ENCODE measurements at regions not wholly inside any gene's neighbourhood (a gene's known extent, or its start where the extent isn't known, plus 50 kb on each side); places are given as distances from the start of the nearest gene placed in this dataset.
"Not testable (repeated sequence)": the region's sequence is repeated elsewhere in the genome, so short reads cannot be mapped to it uniquely, and the experiment has no call there.

- Mint-ChIP-seq H3K4me3 (no peak overlapping the region), H3K9me3 (ENCODE audit: low read depth) (no peaks in the 10 kb centered on the region), H3K27ac (no peak overlapping the region), H3K27me3 (no peaks in the 10 kb centered on the region), H3K36me3 (ENCODE audit: low read depth) (no peaks in the 10 kb centered on the region), H3K4me1 (peaks cover 4% of the 10 kb centered on the region)
- ChIA-PET CTCF (no interaction called here), POLR2A (interaction anchor here (0.6 kb wide), 1 partner anchor 705 kb away, joined by 3 read pairs; no protein-coding TSS in a partner anchor)
- DNase-seq = no peak
- ATAC-seq = no peak
- intact Hi-C loops (cut with DNase I, micrococcal nuclease) = no loop called here
Measured at GRCh38 chr3:73120710-73121109, 59.3 kb downstream of the EBLN2 start.

GRCh38 chr3:73121669-73122331, 60.3 kb downstream of the EBLN2 start:
- Mint-ChIP-seq H3K9me3 (ENCODE audit: low read depth) (no peaks in the 10 kb centered on the region), H3K4me1 (peaks cover 4% of the 10 kb centered on the region), H3K27me3 (peaks cover 2% of the 10 kb centered on the region), H3K4me3 (no peak overlapping the region), H3K36me3 (ENCODE audit: low read depth) (no peaks in the 10 kb centered on the region), H3K27ac (no peak overlapping the region)
- intact Hi-C loops (cut with DNase I, micrococcal nuclease) = no loop called here
- ChIA-PET CTCF (no interaction called here), POLR2A (no interaction called here)
- ATAC-seq (no peak), DNase-seq (no peak)

- DNase-seq (no peak), ATAC-seq (no peak)
- H3K4me1 Mint-ChIP-seq = no peaks in the 10 kb centered on the region
- ChIA-PET CTCF (no interaction called here), POLR2A (no interaction called here)
- no peak overlapping the region for H3K4me3 Mint-ChIP-seq
- H3K36me3 Mint-ChIP-seq (ENCODE audit: low read depth) = no peaks in the 10 kb centered on the region
- no peak overlapping the region for H3K27ac Mint-ChIP-seq
- intact Hi-C loops (cut with DNase I, micrococcal nuclease) = no loop called here
- peaks cover 9% of the 10 kb centered on the region for H3K27me3 Mint-ChIP-seq
- peaks cover 14% of the 10 kb centered on the region for H3K9me3 Mint-ChIP-seq (ENCODE audit: low read depth)
Measured at GRCh38 chr3:73134034-73134433, 72.6 kb downstream of the EBLN2 start.

- Mint-ChIP-seq H3K27ac (no peak overlapping the region), H3K36me3 (ENCODE audit: low read depth) (no peaks in the 10 kb centered on the region), H3K4me1 (no peaks in the 10 kb centered on the region), H3K4me3 (no peak overlapping the region), H3K27me3 (peaks cover 9% of the 10 kb centered on the region), H3K9me3 (ENCODE audit: low read depth) (peaks cover 14% of the 10 kb centered on the region)
- ATAC-seq = no peak
- POLR2A ChIA-PET = no interaction called here
- no peak for DNase-seq
- CTCF ChIA-PET = no interaction called here
- intact Hi-C loops (cut with DNase I, micrococcal nuclease) = no loop called here
Measured at GRCh38 chr3:73136941-73137340, 75.5 kb downstream of the EBLN2 start.

GRCh38 chr3:73137736-73138403, 76.4 kb downstream of the EBLN2 start:
- Mint-ChIP-seq H3K4me1 (no peaks in the 10 kb centered on the region), H3K9me3 (ENCODE audit: low read depth) (peaks cover 14% of the 10 kb centered on the region), H3K36me3 (ENCODE audit: low read depth) (no peaks in the 10 kb centered on the region), H3K4me3 (no peak overlapping the region), H3K27me3 (peaks cover 5% of the 10 kb centered on the region), H3K27ac (no peak overlapping the region)
- ATAC-seq (no peak), DNase-seq (no peak)
- ChIA-PET POLR2A (interaction anchor here (0.5 kb wide), 1 partner anchor 693 kb away, joined by 5 read pairs; no protein-coding TSS in a partner anchor), CTCF (no interaction called here)
- intact Hi-C loops (cut with DNase I, micrococcal nuclease) = no loop called here

- Mint-ChIP-seq H3K4me3 (no peak overlapping the region), H3K9me3 (ENCODE audit: low read depth) (no peaks in the 10 kb centered on the region), H3K4me1 (no peaks in the 10 kb centered on the region), H3K36me3 (ENCODE audit: low read depth) (no peaks in the 10 kb centered on the region), H3K27ac (no peak overlapping the region), H3K27me3 (peaks cover 5% of the 10 kb centered on the region)
- POLR2A ChIA-PET = no interaction called here
- DNase-seq (no peak), ATAC-seq (no peak)
- intact Hi-C loops (cut with DNase I, micrococcal nuclease) = no loop called here
- CTCF ChIA-PET = no interaction called here
Measured at GRCh38 chr3:73140772-73141442, 79.4 kb downstream of the EBLN2 start.

- ChIA-PET CTCF (no interaction called here), POLR2A (interaction anchor here (0.7 kb wide), 1 partner anchor 24 kb away, joined by 3 read pairs; no protein-coding TSS in a partner anchor)
- ATAC-seq (no peak), DNase-seq (no peak)
- peaks cover 5% of the 10 kb centered on the region for H3K27me3 Mint-ChIP-seq
- H3K36me3 Mint-ChIP-seq (ENCODE audit: low read depth) = no peaks in the 10 kb centered on the region
- no peak overlapping the region for H3K4me3 Mint-ChIP-seq
- no peaks in the 10 kb centered on the region for H3K9me3 Mint-ChIP-seq (ENCODE audit: low read depth)
- intact Hi-C loops (cut with DNase I, micrococcal nuclease) = no loop called here
- H3K4me1 Mint-ChIP-seq = no peaks in the 10 kb centered on the region
- no peak overlapping the region for H3K27ac Mint-ChIP-seq
Measured at GRCh38 chr3:73141525-73141924, 80.1 kb downstream of the EBLN2 start.

GRCh38 chr3:73143401-73143800, 81.9 kb downstream of the EBLN2 start:
- Mint-ChIP-seq H3K36me3 (ENCODE audit: low read depth) (no peaks in the 10 kb centered on the region), H3K4me1 (no peaks in the 10 kb centered on the region), H3K27ac (no peak overlapping the region), H3K4me3 (no peak overlapping the region), H3K9me3 (ENCODE audit: low read depth) (no peaks in the 10 kb centered on the region), H3K27me3 (peaks cover 2% of the 10 kb centered on the region)
- ChIA-PET POLR2A (no interaction called here), CTCF (interaction anchor here (0.8 kb wide), 1 partner anchor 24 kb away, joined by 3 read pairs; no protein-coding TSS in a partner anchor)
- intact Hi-C loops (cut with DNase I, micrococcal nuclease) = no loop called here
- DNase-seq (no peak), ATAC-seq (no peak)

GRCh38 chr3:73143821-73144237, 82.4 kb downstream of the EBLN2 start:
- Mint-ChIP-seq H3K27ac (no peak overlapping the region), H3K36me3 (ENCODE audit: low read depth) (no peaks in the 10 kb centered on the region), H3K4me3 (no peak overlapping the region), H3K4me1 (no peaks in the 10 kb centered on the region), H3K9me3 (ENCODE audit: low read depth) (no peaks in the 10 kb centered on the region), H3K27me3 (peaks cover 2% of the 10 kb centered on the region)
- ChIA-PET POLR2A (no interaction called here), CTCF (interaction anchor here (0.8 kb wide), 1 partner anchor 23 kb away, joined by 3 read pairs; no protein-coding TSS in a partner anchor)
- no peak for ATAC-seq
- intact Hi-C loops (cut with DNase I, micrococcal nuclease) = no loop called here
- no peak for DNase-seq

- Mint-ChIP-seq H3K27me3 (peaks cover 2% of the 10 kb centered on the region), H3K27ac (no peak overlapping the region), H3K9me3 (ENCODE audit: low read depth) (no peaks in the 10 kb centered on the region), H3K4me1 (no peaks in the 10 kb centered on the region), H3K4me3 (no peak overlapping the region), H3K36me3 (ENCODE audit: low read depth) (no peaks in the 10 kb centered on the region)
- DNase-seq (no peak), ATAC-seq (no peak)
- intact Hi-C loops (cut with DNase I, micrococcal nuclease) = no loop called here
- ChIA-PET POLR2A (no interaction called here), CTCF (interaction anchor here (0.6 to 1.0 kb wide), 3 partner anchors 36 to 902 kb away, joined by 3 read pairs; no protein-coding TSS in a partner anchor)
Measured at GRCh38 chr3:73144276-73144675, 82.8 kb downstream of the EBLN2 start.

- DNase-seq (no peak), ATAC-seq (no peak)
- Mint-ChIP-seq H3K9me3 (ENCODE audit: low read depth) (no peaks in the 10 kb centered on the region), H3K27ac (no peak overlapping the region), H3K4me3 (no peak overlapping the region), H3K36me3 (ENCODE audit: low read depth) (no peaks in the 10 kb centered on the region), H3K4me1 (no peaks in the 10 kb centered on the region), H3K27me3 (peaks cover 3% of the 10 kb centered on the region)
- ChIA-PET POLR2A (no interaction called here), CTCF (interaction anchor here (0.6 to 1.0 kb wide), 3 partner anchors 37 to 903 kb away, joined by 3 read pairs; no protein-coding TSS in a partner anchor)
- intact Hi-C loops (cut with DNase I, micrococcal nuclease) = no loop called here
Measured at GRCh38 chr3:73144828-73145227, 83.4 kb downstream of the EBLN2 start.

GRCh38 chr3:73147479-73147878, 86.0 kb downstream of the EBLN2 start:
- H3K4me3 Mint-ChIP-seq; H3K36me3 Mint-ChIP-seq (ENCODE audit: low read depth); intact Hi-C loops (cut with DNase I, micrococcal nuclease); H3K4me1 Mint-ChIP-seq; DNase-seq; ATAC-seq; H3K9me3 Mint-ChIP-seq (ENCODE audit: low read depth); H3K27me3 Mint-ChIP-seq; H3K27ac Mint-ChIP-seq; POLR2A ChIA-PET: not testable (repeated sequence)
- CTCF ChIA-PET = interaction anchor here (0.7 kb wide), 1 partner anchor 361 kb away, joined by 3 read pairs; no protein-coding TSS in a partner anchor

Data from activated CD4-positive, alpha-beta T cell treated with anti-CD3 and anti-CD28 coated beads for 36 hours (primary cell).